RPMI8226 (cell line): ENCODE measurements at regions not wholly inside any gene's neighbourhood (a gene's known extent, or its start where the extent isn't known, plus 50 kb on each side); places are given as distances from the start of the nearest gene placed in this dataset.
A peak's percentile ranks its signal among the peaks of the same experiment; 100 is the strongest.

Source experiments
- DNase-seq: peaks from one replicate; pipeline ENCODE4 v3.0.0-alpha.2; 2015

DNA sequence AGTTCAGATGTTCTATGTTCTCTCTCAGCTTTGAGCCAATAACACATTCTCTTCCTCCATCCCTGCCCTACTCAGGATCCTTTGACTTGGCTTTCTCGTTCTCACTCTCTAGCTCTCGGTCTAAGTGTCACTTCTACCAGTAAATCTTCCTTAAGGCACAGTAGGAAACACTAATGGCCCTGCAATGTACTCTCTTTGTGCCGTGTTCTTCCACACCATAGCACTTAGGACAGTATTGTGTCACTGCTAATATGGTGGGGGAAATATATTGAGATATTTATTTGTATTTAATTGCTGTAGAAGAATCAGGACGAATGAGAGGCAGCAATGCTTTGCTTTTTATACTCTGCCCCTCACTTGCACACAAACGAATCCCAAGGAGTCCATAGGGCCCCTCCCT lies 493.1 kb downstream of the SHISA9 start:
- no peak for DNase-seq

DNA sequence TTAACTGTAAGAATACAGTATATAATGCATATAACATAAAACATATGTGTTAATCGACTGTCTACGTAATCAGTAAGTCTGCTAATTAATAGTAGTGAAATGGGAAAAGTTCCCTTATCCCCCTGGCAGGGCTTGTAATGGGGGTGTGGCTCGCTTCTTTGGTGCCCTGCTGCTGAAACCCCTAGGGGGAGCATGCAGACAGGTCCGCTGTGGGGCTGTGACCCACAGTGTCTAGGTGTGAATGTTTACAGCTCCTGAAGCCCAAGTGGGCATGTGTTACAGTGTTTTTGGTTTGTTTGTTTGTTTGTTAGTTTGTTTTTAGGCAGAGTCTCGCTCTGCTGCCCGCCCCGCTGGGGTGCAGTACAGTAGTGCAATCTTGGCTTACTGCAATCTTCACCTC lies 495.7 kb downstream of the SHISA9 start:
- DNase-seq: no peak

GRCh38 chr16:13401641-13402040 lies 500.2 kb downstream of the SHISA9 start:
- DNase-seq: no peak

DNA sequence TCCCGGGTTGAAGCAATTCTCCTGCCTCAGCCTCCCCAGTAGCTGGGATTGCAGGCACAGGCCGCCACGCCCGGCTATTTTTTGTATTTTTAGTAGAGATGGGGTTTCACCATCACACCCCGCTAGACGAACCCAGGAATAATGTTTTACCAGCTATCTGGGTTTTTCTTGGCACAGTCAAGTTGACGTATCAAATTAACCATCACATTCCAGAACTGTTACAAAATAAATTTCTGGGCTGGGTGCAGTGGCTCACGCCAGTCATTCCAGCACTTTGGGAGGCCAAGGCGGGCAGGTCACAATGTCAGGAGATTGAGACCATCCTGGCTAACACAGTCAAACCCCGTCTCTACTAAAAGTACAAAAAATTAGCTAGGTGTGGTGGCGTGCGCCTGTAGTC lies 501.2 kb downstream of the SHISA9 start:
- DNase-seq: no peak

DNA sequence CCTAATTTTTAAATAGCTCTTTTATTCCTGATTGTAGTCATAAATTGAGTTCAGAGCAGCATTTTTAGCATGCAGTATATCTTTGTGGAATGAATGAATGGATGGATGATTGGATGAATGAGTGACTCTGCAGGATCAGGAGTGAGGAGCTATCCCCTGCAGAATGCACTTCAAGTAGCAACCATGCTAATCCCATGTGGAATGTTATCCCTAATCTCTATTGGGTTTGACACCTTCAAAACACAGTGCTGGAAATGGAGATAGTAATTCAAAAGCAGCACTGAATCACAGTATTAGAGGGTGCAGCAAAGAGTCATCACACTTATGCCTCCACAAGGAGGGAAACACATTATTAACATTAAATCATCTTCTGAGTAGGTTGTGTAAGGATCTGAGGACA lies 501.9 kb downstream of the SHISA9 start:
- no peak for DNase-seq

DNA sequence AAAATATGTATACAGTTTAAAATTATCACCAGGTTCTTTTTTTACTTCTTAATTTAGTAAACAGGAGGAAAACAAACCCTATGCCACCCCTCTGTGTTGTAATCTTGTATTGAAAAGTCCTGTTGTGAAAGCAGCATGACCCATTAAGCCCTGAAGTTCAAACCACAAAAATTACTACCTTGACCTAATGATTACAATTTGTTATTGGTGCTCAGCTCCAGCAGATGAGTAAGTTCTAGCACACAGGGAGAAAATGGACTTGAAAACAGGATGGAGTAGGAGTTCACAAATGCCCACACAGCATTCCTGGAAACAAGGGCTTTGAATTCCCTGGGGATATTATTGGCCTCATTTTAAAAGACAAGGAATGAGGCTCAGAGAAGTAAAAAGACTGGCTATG lies 505.8 kb upstream of the ERCC4 start:
- no peak for DNase-seq

DNA sequence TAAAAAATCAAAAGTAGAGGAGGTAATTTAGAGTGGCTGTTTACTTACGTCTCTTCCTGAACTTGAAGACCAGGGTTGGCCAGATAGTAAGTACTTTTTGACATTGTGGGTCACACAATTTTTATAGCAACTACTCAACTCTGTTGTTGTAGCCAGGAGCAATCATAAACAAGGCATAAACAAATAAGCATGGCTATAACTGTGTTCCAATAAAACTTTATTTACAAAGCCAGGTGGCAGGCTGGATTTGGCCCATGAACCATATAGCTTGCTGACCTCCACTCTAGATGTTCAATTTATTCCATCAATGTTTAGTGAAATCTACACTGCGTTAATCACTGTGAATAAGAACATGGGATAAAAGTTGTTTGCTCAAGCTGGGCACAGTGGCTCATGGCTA lies 500.4 kb upstream of the ERCC4 start:
- DNase-seq: no peak

GRCh38 chr16:13421726-13422125 lies 498.2 kb upstream of the ERCC4 start:
- no peak for DNase-seq

DNA sequence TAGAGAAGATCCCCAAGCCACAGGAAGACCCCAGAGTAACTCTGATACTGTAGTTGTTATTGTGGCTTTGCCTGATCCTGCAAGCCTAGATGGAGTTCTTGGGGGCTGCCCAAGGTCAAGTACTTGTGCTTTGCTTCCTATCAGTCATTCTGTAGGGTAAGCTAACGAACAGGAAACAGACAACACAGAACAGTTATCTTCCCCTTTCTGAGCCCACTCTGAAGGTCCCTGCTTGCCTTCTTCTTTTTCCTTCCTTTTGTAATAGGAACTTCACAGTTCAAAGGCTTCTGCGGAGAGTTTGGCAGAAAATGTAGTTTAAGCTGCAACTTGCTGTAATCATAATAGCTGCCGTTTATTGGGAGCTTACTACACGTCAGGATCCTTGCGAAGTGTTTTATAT lies 494.1 kb upstream of the ERCC4 start:
- DNase-seq: no peak

- peak; percentile 8 for DNase-seq
These were observed 493.7 kb upstream of the ERCC4 start for GRCh38 chr16:13426269-13426668.

DNA sequence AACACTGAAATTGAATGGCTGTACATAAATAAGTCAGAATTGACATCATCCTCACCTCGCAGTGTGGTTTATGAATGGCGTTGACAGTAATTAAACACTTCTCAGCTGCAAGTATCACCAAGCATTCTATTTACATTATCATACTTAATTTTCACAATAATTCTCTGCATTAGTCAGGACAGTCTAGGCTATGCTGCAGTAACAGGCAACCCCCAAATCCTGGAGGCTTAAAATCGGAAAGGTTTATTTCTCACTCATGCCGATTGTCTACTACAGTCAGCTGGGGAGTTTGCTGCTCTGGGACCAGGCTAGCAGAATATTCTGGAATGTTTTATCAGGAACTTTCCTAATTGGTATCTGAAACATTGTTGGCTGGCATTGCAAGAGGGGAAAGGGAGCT lies 493.2 kb upstream of the ERCC4 start:
- DNase-seq: no peak

DNA sequence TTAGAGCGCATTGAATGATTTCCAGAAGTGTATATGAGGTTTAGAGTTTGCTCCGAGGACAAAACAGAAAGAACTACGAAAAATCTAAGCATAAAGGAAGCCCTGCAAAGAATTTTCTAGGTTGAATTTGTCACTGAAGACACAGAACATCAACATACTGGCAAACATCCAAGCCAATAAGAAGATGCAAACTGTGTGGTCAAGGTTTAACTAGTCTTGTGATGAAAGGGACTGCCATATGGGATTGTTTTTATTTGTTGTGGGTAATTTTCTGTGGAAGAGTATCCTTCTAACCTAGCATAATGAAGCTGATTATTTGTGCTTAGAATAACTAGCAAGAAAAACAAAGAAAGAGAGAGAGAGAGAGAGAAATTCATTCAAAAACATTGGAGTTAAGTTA lies 492.0 kb upstream of the ERCC4 start:
- DNase-seq: no peak

GRCh38 chr16:13429416-13429815 lies 490.5 kb upstream of the ERCC4 start:
- no peak for DNase-seq

DNA sequence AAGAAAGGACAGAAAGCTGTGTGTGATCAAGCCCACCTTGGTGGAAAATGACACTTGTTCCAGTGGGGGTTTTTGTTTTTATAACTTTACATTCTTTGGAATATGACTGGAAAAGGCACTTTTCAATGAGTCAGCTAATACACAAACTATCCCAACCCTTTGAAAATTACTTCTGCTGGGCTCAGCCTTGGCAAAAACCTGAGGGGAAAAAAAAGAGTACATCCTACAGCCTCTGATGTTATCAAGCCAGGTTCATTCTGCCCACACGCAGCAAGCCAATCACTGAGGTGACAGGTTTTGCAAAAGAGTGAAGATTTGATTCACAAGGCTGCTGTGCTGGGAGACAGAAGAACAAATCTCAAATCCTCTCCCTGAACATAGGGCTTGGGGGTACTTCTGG lies 484.5 kb upstream of the ERCC4 start:
- no peak for DNase-seq

- DNase-seq: no peak
These were observed 484.0 kb upstream of the ERCC4 start for GRCh38 chr16:13435873-13436474.

DNA sequence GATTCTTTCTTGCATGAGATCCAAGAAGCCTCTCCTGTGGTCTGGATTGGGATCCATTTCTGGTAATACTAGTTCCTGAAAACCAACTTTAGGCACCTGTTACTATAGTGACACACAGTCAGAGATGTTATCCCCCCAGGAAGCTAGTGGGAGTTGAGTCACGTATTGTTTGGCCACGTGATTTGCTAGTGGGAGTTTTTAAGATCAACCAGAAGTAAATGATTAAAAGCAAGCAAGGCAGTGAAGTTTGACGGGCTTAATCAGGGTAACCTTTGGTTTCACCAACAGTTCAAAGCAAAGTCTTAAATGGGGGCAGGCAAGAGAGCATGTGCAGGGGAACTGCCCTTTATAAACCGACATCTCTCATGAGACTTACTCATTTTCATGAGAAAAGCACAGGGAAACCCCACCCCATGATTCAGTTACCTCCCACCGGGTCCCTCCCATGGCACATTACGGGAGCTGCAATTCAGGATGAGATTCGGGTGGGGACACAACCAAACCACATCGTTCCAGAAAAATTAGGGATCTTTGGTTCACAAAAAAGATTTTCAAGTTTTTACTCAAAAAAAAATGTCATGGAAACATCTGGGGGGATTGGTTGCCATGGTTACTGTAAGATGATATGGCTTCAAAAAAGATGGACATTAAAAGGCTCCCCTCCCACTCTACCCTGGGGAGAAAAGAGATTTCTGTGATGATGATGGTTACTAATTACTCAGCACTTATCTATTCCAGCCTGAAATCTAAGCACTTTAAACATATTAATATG lies 483.1 kb upstream of the ERCC4 start:
- DNase-seq: no peak

GRCh38 chr16:13437413-13437795 lies 482.6 kb upstream of the ERCC4 start:
- DNase-seq: no peak

GRCh38 chr16:13438064-13438463 lies 481.9 kb upstream of the ERCC4 start:
- no peak for DNase-seq

DNA sequence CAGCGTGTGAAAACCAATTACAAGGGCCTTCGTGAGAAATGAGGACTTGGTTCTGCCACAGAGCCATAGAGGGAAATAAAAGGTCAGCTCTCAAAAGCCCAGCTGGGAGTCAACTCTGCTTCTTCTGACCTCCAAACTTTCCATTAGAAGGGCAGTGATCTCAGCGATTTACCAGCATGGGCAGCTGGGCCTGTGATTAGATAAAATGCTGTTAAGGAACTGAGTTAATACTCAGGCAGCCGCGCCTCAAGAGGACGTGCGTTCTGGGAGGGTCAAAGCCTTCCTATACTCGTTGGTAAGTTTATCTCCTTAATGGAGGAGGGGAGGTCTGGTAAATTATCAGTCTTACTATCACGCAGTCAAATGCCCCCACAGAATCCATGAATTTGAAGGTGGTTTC lies 480.2 kb upstream of the ERCC4 start:
- no peak for DNase-seq

- no peak for DNase-seq
These were observed 478.3 kb upstream of the ERCC4 start for GRCh38 chr16:13441675-13442074.

DNA sequence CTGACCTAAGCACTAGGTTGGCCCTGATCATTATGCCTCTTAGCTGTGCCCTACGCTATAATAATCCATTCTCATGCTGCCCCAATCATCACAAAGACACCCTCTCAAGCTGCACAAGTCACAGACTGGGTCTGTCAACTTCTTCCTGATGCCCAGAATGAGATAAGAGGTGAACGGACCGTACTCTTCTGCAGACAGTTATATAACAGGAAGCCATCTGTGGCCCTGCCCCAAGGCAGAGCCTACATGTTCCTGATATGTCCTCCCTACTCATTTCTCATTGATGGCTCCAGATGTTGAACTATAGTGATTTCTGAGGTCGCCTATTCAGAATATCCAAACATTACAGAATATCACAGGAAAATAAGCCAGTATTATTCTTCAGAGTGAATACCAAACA lies 471.6 kb upstream of the ERCC4 start:
- DNase-seq: no peak

- DNase-seq: peak; percentile 15
These were observed 466.6 kb upstream of the ERCC4 start for GRCh38 chr16:13453325-13453724.

DNA sequence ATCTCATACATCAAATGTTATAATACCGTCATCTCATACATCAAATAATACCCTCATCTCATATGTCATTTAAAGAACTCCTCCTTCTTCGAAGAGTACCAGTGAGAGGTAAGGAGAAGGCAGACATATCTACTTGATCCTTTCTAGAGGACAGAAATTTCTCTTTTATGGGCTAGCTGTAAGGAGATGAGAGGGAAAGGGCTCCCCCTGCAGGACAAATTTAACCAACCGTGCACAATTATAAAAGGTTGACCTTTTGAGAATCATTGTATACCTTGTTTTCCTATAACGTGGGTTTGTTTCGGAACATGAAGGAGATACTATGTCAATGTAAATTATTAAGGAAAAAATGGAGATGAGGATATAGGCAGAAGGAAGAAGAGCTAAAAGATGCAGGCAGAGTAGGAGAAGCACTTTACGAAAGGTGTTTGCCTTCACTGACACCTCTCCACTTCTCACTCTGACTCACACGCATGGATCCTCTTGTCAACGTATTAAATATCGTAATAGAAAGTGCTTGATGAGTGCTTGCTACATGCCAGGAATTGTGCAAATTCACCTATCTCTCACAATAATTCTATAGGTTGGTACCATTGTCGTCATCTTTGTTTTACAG lies 465.9 kb upstream of the ERCC4 start:
- DNase-seq: peak; percentile 56

DNA sequence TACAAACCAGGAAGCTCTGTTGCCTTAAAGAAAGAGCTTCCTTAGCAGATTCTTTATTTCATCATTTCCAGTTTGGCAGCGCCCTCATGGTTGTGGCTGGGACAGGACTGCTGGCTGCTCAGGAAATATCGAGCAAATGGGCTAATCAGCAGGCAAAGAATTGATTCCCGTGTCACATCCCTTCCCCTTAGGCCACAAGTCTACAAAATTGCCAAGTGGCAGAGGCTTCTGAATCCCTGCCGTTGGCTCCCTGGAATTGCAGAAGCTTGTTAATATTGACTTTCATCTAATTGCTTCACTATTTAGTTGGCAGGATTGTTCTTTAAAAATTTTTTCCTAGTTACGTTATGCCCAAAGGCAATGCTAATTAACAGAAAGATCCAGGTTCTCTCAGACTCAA lies 456.3 kb upstream of the ERCC4 start:
- DNase-seq: no peak

DNA sequence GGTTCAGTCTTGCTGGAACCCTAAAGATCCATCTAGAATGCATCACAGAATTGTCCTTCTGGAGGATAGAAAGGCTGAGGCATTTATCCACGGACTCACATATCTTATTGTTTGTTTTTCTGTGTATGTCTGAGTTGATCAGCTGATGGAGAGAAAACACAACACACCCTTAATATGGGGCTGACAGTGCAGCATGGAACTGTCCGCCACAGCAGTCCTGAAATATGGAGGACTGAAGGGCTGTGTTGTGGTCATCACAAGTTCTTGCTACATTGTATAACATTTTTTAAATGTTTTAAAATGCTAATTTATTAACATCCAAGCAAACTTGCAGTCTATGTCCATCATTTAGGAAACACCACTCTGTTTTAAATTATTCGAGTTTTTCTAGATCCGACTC lies 448.9 kb upstream of the ERCC4 start:
- DNase-seq: no peak
